Astrocyte (in vitro differentiated cells and primary cell): ENCODE measurements at regions not wholly inside any gene's neighbourhood (a gene's known extent, or its start where the extent isn't known, plus 50 kb on each side); places are given as distances from the start of the nearest gene placed in this dataset.

ENCODE experiments used
- DNase-seq: peaks from one replicate; pipeline ENCODE4 v3.0.0-alpha.2; 2010; ENCODE audit warnings: low read depth
- FAIRE-seq: peaks from 2 replicates; lab custom pipeline; 2011; peaks lifted over from hg19 to GRCh38; lab: Jason Lieb, UNC
- H2AFZ ChIP-seq: 2 replicates; pipeline ENCODE4 v1.6.0; 2012; ENCODE audit warnings: low read depth, low read length, inconsistent platforms
- H3K27ac ChIP-seq: 2 replicates; pipeline ENCODE4 v1.5.1; 2011; ENCODE audit warnings: low read depth, low read length, inconsistent platforms
- H3K27me3 ChIP-seq: 2 replicates; pipeline ENCODE4 v1.6.0; 2011; ENCODE audit warnings: low read length, inconsistent platforms; ENCODE audit not compliant: insufficient read depth
- H3K36me3 ChIP-seq: 2 replicates; pipeline ENCODE4 v1.5.1; 2011; ENCODE audit warnings: low read length, inconsistent platforms; ENCODE audit not compliant: insufficient read depth
- H3K4me1 ChIP-seq: 2 replicates; pipeline ENCODE4 v1.5.1; 2011; ENCODE audit warnings: low read length, inconsistent platforms; ENCODE audit not compliant: insufficient read depth
- H3K4me2 ChIP-seq: 2 replicates; pipeline ENCODE4 v1.6.0; 2012; ENCODE audit warnings: low read length, inconsistent platforms
- H3K4me3 ChIP-seq: 2 replicates; pipeline ENCODE4 v1.5.1; 2011; ENCODE audit warnings: low read depth, mild to moderate bottlenecking, low read length, inconsistent platforms; ENCODE audit not compliant: insufficient read depth
- H3K79me2 ChIP-seq: 2 replicates; pipeline ENCODE4 v1.6.0; 2012; ENCODE audit warnings: mild to moderate bottlenecking, low read length, inconsistent platforms; ENCODE audit not compliant: insufficient read depth
- H3K9ac ChIP-seq: 2 replicates; pipeline ENCODE4 v1.6.0; 2012; ENCODE audit warnings: mild to moderate bottlenecking, low read length, inconsistent platforms
- H3K9me3 ChIP-seq: 2 replicates; pipeline ENCODE4 v1.5.1; 2012; ENCODE audit warnings: low read depth, mild to moderate bottlenecking, low read length, inconsistent platforms; ENCODE audit not compliant: insufficient read depth
- H4K20me1 ChIP-seq: 2 replicates; pipeline ENCODE4 v1.6.0; 2012; ENCODE audit warnings: low read length, inconsistent platforms; ENCODE audit not compliant: insufficient read depth
- H3K27ac Mint-ChIP-seq: one replicate; pipeline ENCODE4 v1.8.0; 2021; ENCODE audit warnings: mild to moderate bottlenecking, mixed read lengths; ENCODE audit not compliant: unreplicated experiment
- H3K27me3 Mint-ChIP-seq: one replicate; pipeline ENCODE4 v1.8.0; 2021; ENCODE audit warnings: low read depth, mixed read lengths; ENCODE audit not compliant: unreplicated experiment
- H3K36me3 Mint-ChIP-seq: one replicate; pipeline ENCODE4 v1.8.0; 2021; ENCODE audit warnings: low read depth, mixed read lengths; ENCODE audit not compliant: unreplicated experiment
- H3K4me1 Mint-ChIP-seq: one replicate; pipeline ENCODE4 v1.8.0; 2021; ENCODE audit warnings: low read depth, mixed read lengths; ENCODE audit not compliant: unreplicated experiment
- H3K4me3 Mint-ChIP-seq: one replicate; pipeline ENCODE4 v1.8.0; 2021; ENCODE audit warnings: mild to moderate bottlenecking, moderate library complexity, mixed read lengths; ENCODE audit not compliant: unreplicated experiment
- H3K9me3 Mint-ChIP-seq: one replicate; pipeline ENCODE4 v1.8.0; 2021; ENCODE audit warnings: mild to moderate bottlenecking, mixed read lengths; ENCODE audit not compliant: unreplicated experiment
- EZH2 ChIP-seq: IDR thresholded peaks from 2 replicates; pipeline ENCODE4 v1.6.1; 2012; ENCODE audit warnings: mild to moderate bottlenecking, low read length, inconsistent platforms; ENCODE audit not compliant: insufficient read depth
- TF ChIP-seq, protein P1 (sequence below): IDR thresholded peaks from 2 replicates; pipeline ENCODE4 v1.5.1; 2011; ENCODE audit warnings: low read depth, mild to moderate bottlenecking, inconsistent platforms, low read length, moderate library complexity; ENCODE audit not compliant: insufficient read depth

DNA sequence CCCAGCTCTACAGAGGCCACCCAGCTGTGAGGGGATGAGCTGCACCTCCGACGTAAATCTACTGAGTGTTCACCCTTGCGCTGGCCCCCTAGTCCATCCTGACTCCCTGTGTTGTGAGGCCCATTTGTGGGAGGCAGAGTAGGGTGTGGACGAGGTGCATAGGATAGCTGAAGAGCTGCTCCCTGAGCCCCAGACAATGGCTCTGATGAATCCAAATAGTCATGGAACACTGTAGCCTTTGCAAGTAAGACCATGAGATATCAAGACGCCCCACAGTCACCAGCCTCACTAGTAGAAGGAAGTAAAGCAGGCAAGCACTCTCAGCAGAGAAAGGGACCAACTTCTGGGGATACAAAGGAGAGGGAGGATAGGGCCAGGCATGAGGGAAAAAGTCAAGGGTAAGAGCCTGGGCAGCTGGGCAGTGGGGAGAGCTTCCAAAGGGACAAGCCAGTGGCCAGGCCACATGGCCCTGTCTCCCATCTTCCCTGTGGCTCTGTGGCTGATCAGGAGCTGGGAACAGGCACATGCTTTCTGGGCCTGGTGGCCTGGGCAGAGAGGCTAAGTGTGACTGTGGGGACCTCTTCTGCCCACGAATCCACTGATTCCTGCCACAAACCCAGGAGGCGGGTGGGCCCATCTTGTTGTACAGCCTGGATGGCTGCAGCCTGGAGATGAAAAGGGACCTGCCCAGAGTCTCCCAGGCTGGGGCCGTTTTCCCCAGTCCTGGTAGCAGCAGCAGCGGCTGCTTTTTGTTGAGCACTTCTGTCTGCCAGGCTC is 55.5 kb upstream of the EPS8L3 start:
- no peaks in the 10 kb centered on the region for H3K79me2 ChIP-seq
- no peak overlapping the region for H3K9ac ChIP-seq
- H3K4me3 ChIP-seq: no peak overlapping the region
- peaks cover 6% of the 10 kb centered on the region for H3K9me3 ChIP-seq
- Mint-ChIP-seq H3K4me3 (no peak overlapping the region), H3K36me3 (peaks cover 2% of the 10 kb centered on the region), H3K27ac (no peak overlapping the region), H3K9me3 (peaks cover 11% of the 10 kb centered on the region), H3K27me3 (peaks cover 21% of the 10 kb centered on the region), H3K4me1 (peaks cover 25% of the 10 kb centered on the region)
- no peak overlapping the region for H3K27ac ChIP-seq
- no peak for FAIRE-seq
- peaks cover 26% of the 10 kb centered on the region for H3K4me1 ChIP-seq
- H2AFZ ChIP-seq: no peak overlapping the region
- H3K36me3 ChIP-seq: no peaks in the 10 kb centered on the region
- H3K27me3 ChIP-seq: no peaks in the 10 kb centered on the region
- DNase-seq: no peak
- no peak for TF ChIP-seq EZH2
- TF ChIP-seq, protein P1, sequence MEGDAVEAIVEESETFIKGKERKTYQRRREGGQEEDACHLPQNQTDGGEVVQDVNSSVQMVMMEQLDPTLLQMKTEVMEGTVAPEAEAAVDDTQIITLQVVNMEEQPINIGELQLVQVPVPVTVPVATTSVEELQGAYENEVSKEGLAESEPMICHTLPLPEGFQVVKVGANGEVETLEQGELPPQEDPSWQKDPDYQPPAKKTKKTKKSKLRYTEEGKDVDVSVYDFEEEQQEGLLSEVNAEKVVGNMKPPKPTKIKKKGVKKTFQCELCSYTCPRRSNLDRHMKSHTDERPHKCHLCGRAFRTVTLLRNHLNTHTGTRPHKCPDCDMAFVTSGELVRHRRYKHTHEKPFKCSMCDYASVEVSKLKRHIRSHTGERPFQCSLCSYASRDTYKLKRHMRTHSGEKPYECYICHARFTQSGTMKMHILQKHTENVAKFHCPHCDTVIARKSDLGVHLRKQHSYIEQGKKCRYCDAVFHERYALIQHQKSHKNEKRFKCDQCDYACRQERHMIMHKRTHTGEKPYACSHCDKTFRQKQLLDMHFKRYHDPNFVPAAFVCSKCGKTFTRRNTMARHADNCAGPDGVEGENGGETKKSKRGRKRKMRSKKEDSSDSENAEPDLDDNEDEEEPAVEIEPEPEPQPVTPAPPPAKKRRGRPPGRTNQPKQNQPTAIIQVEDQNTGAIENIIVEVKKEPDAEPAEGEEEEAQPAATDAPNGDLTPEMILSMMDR: no peak
- no peaks in the 10 kb centered on the region for H4K20me1 ChIP-seq
- no peak overlapping the region for H3K4me2 ChIP-seq

DNA sequence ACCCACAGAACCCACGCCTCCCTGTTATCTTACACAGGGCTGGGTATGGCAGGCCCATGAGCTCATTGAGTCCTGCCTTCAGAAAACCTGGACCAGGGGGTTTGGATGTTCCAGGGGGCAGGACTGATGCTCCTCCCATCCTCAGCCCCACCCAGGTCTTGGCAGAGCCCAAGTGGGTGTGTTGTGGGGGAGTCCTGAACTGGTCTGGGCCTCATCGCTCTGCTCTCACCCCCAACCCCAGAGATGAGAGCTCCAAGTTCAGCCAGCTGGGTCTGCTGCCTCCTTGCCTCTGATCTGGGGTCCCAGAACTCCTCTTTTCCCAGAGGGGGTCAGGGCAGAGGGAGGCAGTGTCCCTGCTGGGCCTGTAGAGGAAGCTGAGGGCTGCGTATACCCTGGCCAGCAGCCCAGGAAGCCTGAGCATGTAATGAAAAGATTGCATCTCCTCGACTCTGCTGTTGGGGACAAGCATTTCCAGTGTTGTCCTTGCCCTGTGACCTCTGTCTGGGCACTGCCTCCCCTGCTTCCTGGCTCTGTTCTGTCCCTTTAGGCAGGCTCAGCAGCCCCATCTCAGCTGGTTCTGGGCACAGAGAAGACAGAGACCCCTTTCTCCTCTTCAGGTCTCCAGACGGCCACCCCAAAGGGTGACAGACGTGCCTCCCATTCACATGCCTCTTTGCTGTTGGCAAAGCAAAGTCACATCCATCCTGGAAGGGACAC is 54.7 kb upstream of the EPS8L3 start:
- FAIRE-seq (no peak), DNase-seq (no peak)
- Mint-ChIP-seq H3K9me3 (peaks cover 11% of the 10 kb centered on the region), H3K4me1 (peaks cover 20% of the 10 kb centered on the region), H3K27ac (no peak overlapping the region), H3K27me3 (peaks cover 21% of the 10 kb centered on the region), H3K4me3 (no peak overlapping the region), H3K36me3 (peaks cover 2% of the 10 kb centered on the region)
- no peak overlapping the region for H3K9ac ChIP-seq
- H3K36me3 ChIP-seq: no peaks in the 10 kb centered on the region
- H4K20me1 ChIP-seq: no peaks in the 10 kb centered on the region
- no peak overlapping the region for H3K4me2 ChIP-seq
- H3K4me1 ChIP-seq: peaks cover 19% of the 10 kb centered on the region
- H3K27ac ChIP-seq: no peak overlapping the region
- no peak overlapping the region for H3K4me3 ChIP-seq
- no peak overlapping the region for H2AFZ ChIP-seq
- no peaks in the 10 kb centered on the region for H3K27me3 ChIP-seq
- H3K79me2 ChIP-seq: no peaks in the 10 kb centered on the region
- H3K9me3 ChIP-seq: peaks cover 6% of the 10 kb centered on the region
- TF ChIP-seq EZH2: no peak
- TF ChIP-seq, protein P1: no peak

DNA sequence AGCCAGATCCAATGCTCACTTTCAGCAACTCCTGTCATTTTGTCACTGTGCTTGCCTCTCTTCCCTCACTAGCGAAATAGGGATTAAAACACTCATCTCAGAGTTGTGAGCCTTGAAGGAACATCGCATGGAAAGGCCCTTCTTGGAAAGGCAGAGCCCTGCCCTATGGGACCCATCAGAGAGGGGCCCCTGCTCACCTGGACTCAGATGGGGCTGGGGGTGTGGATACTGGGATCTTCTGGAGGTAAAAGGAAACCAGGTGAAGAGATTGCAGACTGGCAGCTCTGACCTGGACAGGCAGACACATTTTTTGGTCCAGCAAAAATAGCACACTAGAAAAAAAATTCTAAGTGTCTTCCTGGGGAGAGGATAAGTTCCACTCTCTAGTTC is 54.2 kb upstream of the EPS8L3 start:
- Histone ChIP-seq H3K9ac (no peak overlapping the region), H3K79me2 (no peaks in the 10 kb centered on the region), H3K36me3 (no peaks in the 10 kb centered on the region), H3K4me2 (no peak overlapping the region), H2AFZ (no peak overlapping the region), H3K4me1 (peaks cover 19% of the 10 kb centered on the region), H4K20me1 (no peaks in the 10 kb centered on the region), H3K27ac (no peak overlapping the region), H3K9me3 (peaks cover 6% of the 10 kb centered on the region), H3K4me3 (no peak overlapping the region), H3K27me3 (no peaks in the 10 kb centered on the region)
- FAIRE-seq (no peak), DNase-seq (no peak)
- peaks cover 20% of the 10 kb centered on the region for H3K4me1 Mint-ChIP-seq
- H3K9me3 Mint-ChIP-seq: peaks cover 11% of the 10 kb centered on the region
- H3K27me3 Mint-ChIP-seq: peaks cover 21% of the 10 kb centered on the region
- no peak for TF ChIP-seq EZH2
- TF ChIP-seq, protein P1: no peak
- no peak overlapping the region for H3K27ac Mint-ChIP-seq
- peaks cover 2% of the 10 kb centered on the region for H3K36me3 Mint-ChIP-seq
- H3K4me3 Mint-ChIP-seq: no peak overlapping the region
